NCI-H524 treated with DMSO at 0.1 percent for 48 hours (cell line): ENCODE measurements at regions not wholly inside any gene's neighbourhood (a gene's known extent, or its start where the extent isn't known, plus 50 kb on each side); places are given as distances from the start of the nearest gene placed in this dataset.

Source experiments
- DNase-seq: peaks from one replicate; lab custom pipeline; 2025; lab: John Stamatoyannopoulos, UW

DNA sequence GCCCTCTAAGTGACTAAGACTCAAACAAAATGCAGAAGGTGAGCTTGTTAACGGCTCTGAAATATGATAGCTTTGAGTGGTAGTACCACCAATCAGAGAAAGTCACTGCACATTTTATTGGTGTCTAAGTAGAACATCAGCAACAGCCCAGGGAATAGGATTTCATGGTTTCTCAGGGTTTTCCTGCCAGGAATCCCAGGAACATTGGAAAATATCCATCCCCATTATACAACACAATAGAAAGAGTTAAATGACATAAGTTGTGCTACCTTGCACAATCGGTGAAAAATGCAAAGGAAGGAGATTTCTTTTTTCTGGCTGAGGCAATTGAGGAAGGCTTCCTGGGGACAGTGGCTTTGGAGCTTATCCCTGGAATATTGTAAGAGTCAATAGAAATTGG is 283.1 kb downstream of the HLX start:
- no peak for DNase-seq

DNA sequence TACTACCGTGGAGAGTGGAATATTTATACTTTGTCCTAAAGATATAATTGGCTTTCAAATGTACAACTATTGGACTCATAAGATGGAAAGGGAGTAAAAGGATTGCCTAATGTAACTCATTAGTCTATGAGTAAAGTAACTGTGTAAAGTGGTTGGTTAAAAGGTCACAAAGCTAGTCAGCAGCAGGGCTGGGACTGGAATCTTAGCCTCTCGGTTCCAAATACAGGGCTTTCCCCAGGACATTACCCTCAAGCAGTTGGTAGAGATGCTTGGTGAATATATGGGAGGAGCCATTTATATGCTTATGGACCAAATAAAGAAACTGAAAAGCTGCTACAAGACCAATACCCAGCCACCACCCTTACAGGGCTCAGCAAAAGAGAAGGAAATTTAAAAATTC is 283.7 kb downstream of the HLX start:
- no peak for DNase-seq

GRCh38 chr1:221164029-221164428 is 284.8 kb downstream of the HLX start:
- no peak for DNase-seq

GRCh38 chr1:221164951-221165838 is 286.0 kb downstream of the HLX start:
- DNase-seq = no peak

DNA sequence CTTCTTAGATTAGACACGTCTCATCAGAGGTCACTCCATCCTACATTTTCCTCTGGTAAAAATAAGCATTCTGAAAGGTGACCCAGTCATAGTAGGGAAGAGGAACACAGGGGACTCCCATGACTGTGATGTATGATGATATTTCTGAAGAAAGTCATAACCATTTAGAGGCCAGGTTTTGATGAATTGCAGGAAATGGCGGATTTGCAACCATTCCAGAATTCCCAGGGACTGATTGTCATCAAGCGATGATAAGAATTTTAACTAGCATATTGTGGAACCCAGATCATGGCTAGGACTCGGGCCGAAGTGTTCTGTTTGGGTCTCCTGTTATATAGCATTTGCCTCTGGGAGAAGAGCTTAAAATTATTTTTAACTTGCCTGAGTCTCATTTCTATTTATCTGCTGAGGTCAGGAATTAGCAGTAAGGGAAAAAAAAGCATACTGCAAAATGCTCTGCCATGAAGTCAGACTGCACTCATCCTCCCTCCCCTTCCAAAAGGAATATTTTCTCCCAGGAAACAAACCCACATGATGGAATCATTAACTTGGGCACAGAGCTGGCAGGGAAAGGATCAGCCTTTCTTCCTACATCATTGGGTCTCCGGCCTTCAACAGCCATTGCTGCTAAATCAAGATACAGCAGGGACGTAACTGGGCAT is 286.7 kb downstream of the HLX start:
- DNase-seq = no peak

- DNase-seq = no peak
Measured at GRCh38 chr1:221166559-221167318, 287.5 kb downstream of the HLX start.

GRCh38 chr1:221169447-221169889 is 290.2 kb downstream of the HLX start:
- no peak for DNase-seq

GRCh38 chr1:221170171-221170570 is 290.9 kb downstream of the HLX start:
- DNase-seq = no peak

GRCh38 chr1:221171768-221172167 is 292.5 kb downstream of the HLX start:
- no peak for DNase-seq

DNA sequence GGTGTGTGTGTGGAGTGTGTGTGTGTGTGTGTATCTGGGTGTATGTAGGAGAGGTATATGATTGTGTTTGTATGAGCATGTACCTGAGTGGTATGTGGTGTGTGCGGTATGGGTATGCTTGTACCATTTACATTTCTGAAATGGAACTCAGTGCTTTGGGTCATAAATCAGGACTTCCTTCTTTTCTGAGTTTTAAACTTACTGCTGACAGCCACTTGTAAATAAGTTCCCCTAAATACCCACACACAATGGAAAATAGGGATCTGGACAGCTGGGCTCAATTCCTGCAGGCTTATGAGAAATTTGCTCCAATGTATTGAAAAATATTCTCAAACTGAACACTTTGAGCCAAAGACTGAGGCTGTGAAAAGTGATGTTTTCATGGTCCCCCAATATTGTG is 293.6 kb downstream of the HLX start:
- DNase-seq = no peak

GRCh38 chr1:221174330-221174993 is 295.2 kb downstream of the HLX start:
- peak; percentile 21 for DNase-seq

DNA sequence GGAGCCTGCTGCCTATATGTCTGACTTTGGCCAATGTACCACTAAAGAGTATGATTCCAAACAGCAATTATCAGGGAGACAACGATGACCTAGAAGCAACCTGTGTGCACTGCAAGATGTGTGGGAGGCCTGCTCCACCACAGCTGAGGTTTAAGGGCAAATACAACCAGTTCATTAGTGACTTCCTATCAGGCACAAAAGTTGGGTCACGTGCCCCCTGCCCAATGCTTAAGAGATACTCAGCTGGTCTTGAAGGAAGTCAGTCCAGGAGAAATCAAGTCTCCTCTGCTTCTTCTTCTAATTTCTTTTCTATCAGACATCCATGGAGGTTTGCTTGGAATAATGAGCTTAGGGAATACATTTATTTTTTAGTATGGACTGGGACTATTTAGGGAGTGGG is 296.0 kb downstream of the HLX start:
- DNase-seq = no peak

DNA sequence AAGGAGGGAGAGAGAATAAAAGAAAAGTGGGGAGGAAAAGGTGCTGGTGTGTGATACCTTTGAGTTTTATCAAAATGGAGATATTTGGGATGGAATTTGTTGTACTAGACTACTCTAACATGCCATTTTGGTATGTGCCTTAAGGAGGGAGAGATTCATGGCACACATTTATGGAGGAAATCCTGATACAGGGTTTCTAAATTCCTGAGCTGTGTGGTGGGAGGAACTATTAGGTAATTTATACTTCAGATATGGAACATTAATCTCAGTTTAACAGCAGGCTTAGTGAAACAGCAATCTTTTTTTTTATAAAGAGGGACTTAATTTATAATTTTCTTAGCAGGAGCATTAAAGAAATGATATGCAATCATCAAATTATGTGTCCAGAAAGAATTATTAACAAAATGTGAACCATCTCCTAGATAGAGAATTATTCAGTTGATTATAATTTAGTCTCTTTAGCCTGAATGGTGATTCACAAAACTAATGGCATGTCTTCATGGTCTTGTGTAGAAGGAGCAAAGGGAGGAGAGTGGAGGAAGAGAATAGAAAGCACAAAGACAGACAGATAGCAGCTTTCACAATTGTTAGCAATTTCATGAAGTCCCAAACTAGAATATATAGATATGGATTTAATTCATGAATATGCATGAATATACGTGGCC is 301.6 kb downstream of the HLX start:
- no peak for DNase-seq

GRCh38 chr1:221182791-221183533 is 303.7 kb downstream of the HLX start:
- DNase-seq = no peak

- DNase-seq = no peak
Measured at GRCh38 chr1:221184131-221184794, 305.0 kb downstream of the HLX start.

DNA sequence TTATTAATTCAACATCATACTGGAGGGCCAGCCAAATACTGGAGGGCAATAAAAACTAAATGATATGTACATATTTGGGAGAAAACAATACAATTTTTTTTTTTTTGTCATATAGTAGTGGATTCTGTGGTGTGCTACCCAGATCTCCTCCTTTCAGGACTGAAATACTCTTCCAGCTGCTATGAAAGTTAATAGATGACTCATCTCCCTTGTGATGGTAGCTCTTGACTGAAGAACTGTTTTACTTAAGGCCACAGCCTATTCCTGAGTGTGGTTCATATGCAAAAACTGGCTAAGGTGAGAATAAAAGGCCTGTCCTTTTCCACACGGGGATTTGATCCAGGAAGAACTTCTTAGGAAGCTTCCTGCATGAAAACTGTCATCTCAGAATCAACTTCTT is 307.9 kb downstream of the HLX start:
- no peak for DNase-seq

DNA sequence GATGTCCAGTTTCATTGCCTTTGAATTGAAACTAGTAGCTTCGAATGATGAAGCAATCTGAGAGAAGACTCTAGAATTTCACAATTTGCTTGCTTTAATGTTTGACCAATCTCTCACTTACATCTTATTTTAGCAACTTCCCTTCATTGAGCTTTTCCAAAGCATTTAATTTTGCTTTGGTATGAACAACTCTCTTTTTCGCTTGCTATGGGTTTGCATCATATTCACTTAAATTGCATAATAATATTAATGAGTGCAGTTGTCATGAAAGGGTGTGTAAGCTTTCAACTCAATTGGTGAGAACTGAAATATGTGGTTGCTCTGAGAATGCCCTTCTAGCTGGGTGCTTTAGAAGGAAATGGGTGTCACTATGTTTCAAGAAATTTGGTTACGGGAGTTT is 309.2 kb downstream of the HLX start:
- DNase-seq = no peak

DNA sequence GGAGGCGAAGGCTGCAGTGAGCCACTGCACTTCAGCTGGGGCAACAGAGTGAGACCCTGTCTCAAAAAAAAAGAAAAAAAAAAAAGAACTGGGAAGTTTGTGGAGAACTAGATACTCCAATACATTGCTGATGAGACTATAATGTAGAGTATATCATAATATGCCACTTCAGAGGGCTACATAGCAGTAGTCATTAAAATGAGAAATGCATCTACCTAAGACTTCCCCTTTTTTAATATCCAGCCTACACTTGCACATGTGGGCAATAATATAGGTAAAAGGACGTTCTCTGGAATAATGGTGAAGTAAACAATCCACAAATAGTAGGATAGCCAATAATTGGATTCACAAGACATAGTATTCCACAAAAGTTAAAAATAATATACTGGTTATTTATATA is 311.0 kb downstream of the HLX start:
- DNase-seq = no peak

DNA sequence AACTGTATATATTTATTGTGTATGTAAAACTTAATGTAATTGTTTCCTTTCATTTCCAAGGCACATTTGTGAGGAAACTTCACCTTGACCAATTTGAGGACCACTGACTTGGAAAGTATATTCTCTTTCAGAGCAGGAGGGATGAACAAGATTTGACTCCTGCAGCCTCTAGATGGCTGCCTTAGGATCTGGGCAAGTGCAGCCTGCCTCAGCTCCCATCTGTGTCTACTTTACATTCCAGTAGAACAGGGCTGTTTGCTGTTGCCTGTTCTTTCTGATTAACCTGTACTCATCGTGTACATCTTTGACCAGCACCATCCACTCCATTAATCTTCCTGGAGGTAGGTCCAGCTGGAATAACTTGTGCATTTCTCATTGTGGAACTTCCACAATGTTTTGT is 312.8 kb downstream of the HLX start:
- no peak for DNase-seq

GRCh38 chr1:221200464-221200863 is 321.2 kb downstream of the HLX start:
- no peak for DNase-seq
